GM23338 (cell line): ENCODE measurements at regions not wholly inside any gene's neighbourhood (a gene's known extent, or its start where the extent isn't known, plus 50 kb on each side); places are given as distances from the start of the nearest gene placed in this dataset.

Source experiments
- ATAC-seq: fragments of 200-7000 bp; cut with Tn5 transposase; 3 replicates; pipeline ENCODE4 v1.9.1; 2020
- DNase-seq: peaks from one replicate; pipeline ENCODE4 v3.0.0-alpha.2; 2015; ENCODE audit warnings: low spot score
- H2AFZ ChIP-seq: fragments of 200-600 bp; sonication (generic); 2 replicates; pipeline ENCODE4 v1.8.0; 2016; ENCODE audit warnings: antibody characterized with exemption, mild to moderate bottlenecking, moderate library complexity
- H3F3A ChIP-seq: fragments of 200-600 bp; sonication (generic); replicated peaks from 2 replicates; pipeline ENCODE4 v1.8.0; 2017; ENCODE audit warnings: antibody characterized with exemption, mixed run types, low read depth
- H3K27ac ChIP-seq: fragments of 200-600 bp; sonication (generic); 2 replicates; pipeline ENCODE4 v1.6.1; 2016; ENCODE audit warnings: low read depth
- H3K27me3 ChIP-seq: fragments of 200-600 bp; sonication (generic); 2 replicates; pipeline ENCODE4 v1.8.0; 2016; ENCODE audit warnings: mild to moderate bottlenecking, mixed run types, moderate library complexity; ENCODE audit not compliant: insufficient read depth
- H3K36me3 ChIP-seq: fragments of 200-600 bp; sonication (generic); 2 replicates; pipeline ENCODE4 v1.8.0; 2016; ENCODE audit warnings: mild to moderate bottlenecking; ENCODE audit not compliant: insufficient read depth
- H3K4me1 ChIP-seq: fragments of 200-600 bp; sonication (generic); 2 replicates; pipeline ENCODE4 v1.8.0; 2016; ENCODE audit warnings: mild to moderate bottlenecking, moderate library complexity; ENCODE audit not compliant: insufficient read depth
- H3K4me2 ChIP-seq: fragments of 200-600 bp; sonication (generic); 2 replicates; pipeline ENCODE4 v1.7.1; 2017; ENCODE audit warnings: mixed run types
- H3K4me3 ChIP-seq: fragments of 200-600 bp; sonication (generic); 2 replicates; pipeline ENCODE4 v1.6.1; 2016; ENCODE audit warnings: mixed run types
- H3K79me2 ChIP-seq: fragments of 200-600 bp; sonication (generic); replicated peaks from 2 replicates; pipeline ENCODE4 v1.8.0; 2017; ENCODE audit warnings: mild to moderate bottlenecking; ENCODE audit not compliant: insufficient read depth
- H3K9me2 ChIP-seq: fragments of 200-600 bp; sonication (generic); 2 replicates; pipeline ENCODE4 v1.8.0; 2017; ENCODE audit not compliant: insufficient read depth
- H4K20me1 ChIP-seq: fragments of 200-600 bp; sonication (generic); replicated peaks from 2 replicates; pipeline ENCODE4 v1.8.0; 2017; ENCODE audit warnings: mild to moderate bottlenecking; ENCODE audit not compliant: insufficient read depth
- H3K27ac Mint-ChIP-seq: 2 replicates; pipeline ENCODE4 v1.8.0; 2020; ENCODE audit warnings: inconsistent platforms, mild to moderate bottlenecking, moderate library complexity, mixed read lengths
- H3K27me3 Mint-ChIP-seq: 3 replicates; pipeline ENCODE4 v1.8.0; 2022; ENCODE audit warnings: low read depth, mild to moderate bottlenecking, moderate library complexity, mixed read lengths, inconsistent platforms; ENCODE audit not compliant: insufficient read depth, poor library complexity
- H3K36me3 Mint-ChIP-seq: 3 replicates; pipeline ENCODE4 v1.8.0; 2021; ENCODE audit warnings: low read depth, mild to moderate bottlenecking, inconsistent platforms, moderate library complexity, mixed read lengths
- H3K4me1 Mint-ChIP-seq: 3 replicates; pipeline ENCODE4 v1.8.0; 2020; ENCODE audit warnings: mild to moderate bottlenecking, inconsistent platforms, mixed read lengths
- H3K4me3 Mint-ChIP-seq: 3 replicates; pipeline ENCODE4 v1.8.0; 2021; ENCODE audit warnings: moderate library complexity, mild to moderate bottlenecking, inconsistent platforms, mixed read lengths
- H3K9me3 Mint-ChIP-seq: 3 replicates; pipeline ENCODE4 v1.8.0; 2020; ENCODE audit warnings: moderate library complexity, mild to moderate bottlenecking, inconsistent platforms, mixed read lengths
- CREB1 ChIP-seq: fragments of 250-450 bp; sonication (Bioruptor Pico); IDR thresholded peaks from 2 replicates; pipeline ENCODE4 v1.5.0; 2020; ENCODE audit warnings: low read depth, mild to moderate bottlenecking, moderate library complexity
- CTCF ChIP-seq, 2 experiments: fragments of 200-600 bp in 1 of 2; sonication (generic) in 1 of 2; conservative IDR thresholded peaks; 2 replicates each; pipeline versions ENCODE4 v1.5.1 to v1.6.1; 2016 to 2017; ENCODE audit warnings: antibody characterized with exemption in 2 of 2, low read depth in 2 of 2, mild to moderate bottlenecking in 2 of 2, moderate library complexity in 1 of 2
- EZH2 ChIP-seq: fragments of 200-600 bp; sonication (generic); IDR thresholded peaks from one replicate; pipeline ENCODE4 v1.8.0; 2017; ENCODE audit warnings: antibody characterized with exemption, mild to moderate bottlenecking, low read depth; ENCODE audit not compliant: unreplicated experiment
- EZH2phosphoT487 ChIP-seq: fragments of 200-600 bp; sonication (generic); IDR thresholded peaks from one replicate; pipeline ENCODE4 v1.8.1; 2018; ENCODE audit warnings: antibody characterized with exemption; ENCODE audit not compliant: unreplicated experiment
- JUNB ChIP-seq: IDR thresholded peaks from one replicate; pipeline ENCODE4 v1.6.1; 2016; ENCODE audit warnings: antibody characterized with exemption; ENCODE audit not compliant: unreplicated experiment
- NANOG ChIP-seq: IDR thresholded peaks from 2 replicates; pipeline ENCODE4 v1.6.1; 2016; ENCODE audit warnings: antibody characterized with exemption, borderline replicate concordance
- POLR2AphosphoS5 ChIP-seq: IDR thresholded peaks from 2 replicates; pipeline ENCODE4 v1.6.1; 2016; ENCODE audit warnings: antibody characterized with exemption, low read depth
- REST ChIP-seq: IDR thresholded peaks from one replicate; pipeline ENCODE4 v1.6.1; 2018; ENCODE audit warnings: antibody characterized with exemption; ENCODE audit not compliant: unreplicated experiment
- STAT1 ChIP-seq: IDR thresholded peaks from one replicate; pipeline ENCODE4 v1.6.1; 2016; ENCODE audit warnings: antibody characterized with exemption; ENCODE audit not compliant: unreplicated experiment
- ZNF114 ChIP-seq: fragments of 250-450 bp; sonication (Bioruptor Pico); IDR thresholded peaks from 2 replicates; pipeline ENCODE4 v1.5.0; 2020; ENCODE audit warnings: mild to moderate bottlenecking, moderate library complexity
- ZNF331 ChIP-seq: fragments of 250-450 bp; sonication (Bioruptor Pico); IDR thresholded peaks from 2 replicates; pipeline ENCODE4 v1.5.0; 2020; ENCODE audit warnings: low read depth, mild to moderate bottlenecking, moderate library complexity
- TF ChIP-seq, protein P1 (sequence below): IDR thresholded peaks from 2 replicates; pipeline ENCODE4 v1.6.1; 2016; ENCODE audit warnings: antibody characterized with exemption

DNA sequence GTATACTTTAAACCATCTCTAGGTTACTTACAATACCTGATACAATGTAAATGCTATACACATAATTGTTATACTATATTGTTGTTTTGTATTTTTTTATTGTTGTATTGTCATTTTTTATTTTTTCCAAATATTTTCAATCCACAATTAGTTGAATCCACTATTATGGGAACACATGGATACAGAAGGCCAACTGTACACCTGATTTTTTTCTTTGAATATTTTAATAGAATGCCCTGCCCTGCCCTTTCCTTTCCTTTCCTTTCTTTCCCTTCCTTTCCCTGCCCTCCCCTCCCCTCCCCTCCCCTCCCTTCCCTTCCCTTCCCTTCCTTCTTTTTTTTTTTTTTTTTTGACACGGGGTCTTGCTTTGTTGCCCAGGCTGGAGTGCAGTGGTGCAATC lies 120.2 kb downstream of the SLC4A3 start:
- H3K9me2 ChIP-seq: peaks cover 5% of the 10 kb centered on the region; the same call in 1 of the 2 replicates
- H2AFZ ChIP-seq: no peak overlapping the region
- Mint-ChIP-seq H3K4me3 (no peak overlapping the region), H3K9me3 (peaks cover 24% of the 10 kb centered on the region), H3K36me3 (peaks cover 10% of the 10 kb centered on the region; the same call in 2 of the 3 replicates), H3K4me1 (peaks cover 5% of the 10 kb centered on the region; the same call in 2 of the 3 replicates), H3K27ac (no peak overlapping the region), H3K27me3 (peaks cover 2% of the 10 kb centered on the region)
- no peak for TF ChIP-seq ZNF114 (CRISPR knock-in tag)
- no peak for TF ChIP-seq CTCF (conservative IDR thresholded peaks at IDR 0.05; ENCODE audit: low read depth in 2 of 2)
- TF ChIP-seq, protein P1, sequence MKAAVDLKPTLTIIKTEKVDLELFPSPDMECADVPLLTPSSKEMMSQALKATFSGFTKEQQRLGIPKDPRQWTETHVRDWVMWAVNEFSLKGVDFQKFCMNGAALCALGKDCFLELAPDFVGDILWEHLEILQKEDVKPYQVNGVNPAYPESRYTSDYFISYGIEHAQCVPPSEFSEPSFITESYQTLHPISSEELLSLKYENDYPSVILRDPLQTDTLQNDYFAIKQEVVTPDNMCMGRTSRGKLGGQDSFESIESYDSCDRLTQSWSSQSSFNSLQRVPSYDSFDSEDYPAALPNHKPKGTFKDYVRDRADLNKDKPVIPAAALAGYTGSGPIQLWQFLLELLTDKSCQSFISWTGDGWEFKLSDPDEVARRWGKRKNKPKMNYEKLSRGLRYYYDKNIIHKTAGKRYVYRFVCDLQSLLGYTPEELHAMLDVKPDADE: no peak
- no peak for TF ChIP-seq POLR2AphosphoS5
- TF ChIP-seq EZH2: no peak
- TF ChIP-seq CREB1 (CRISPR knock-in tag): no peak
- TF ChIP-seq ZNF331 (CRISPR knock-in tag): no peak
- H4K20me1 ChIP-seq: no peaks in the 10 kb centered on the region
- no peak for DNase-seq
- no peak overlapping the region for H3K4me3 ChIP-seq
- H3K27ac ChIP-seq: no peak overlapping the region
- no peaks in the 10 kb centered on the region for H3K79me2 ChIP-seq
- no peaks in the 10 kb centered on the region for H3K4me1 ChIP-seq
- H3K36me3 ChIP-seq: 0 out of 2 replicates have a peak, but pooled peaks cover 5% of the 10 kb centered on the region
- no peak overlapping the region for H3K4me2 ChIP-seq
- H3K27me3 ChIP-seq: no peaks in the 10 kb centered on the region
- no peak for ATAC-seq
- H3F3A ChIP-seq: no peaks in the 10 kb centered on the region

GRCh38 chr2:219748671-219749570 lies 121.5 kb downstream of the SLC4A3 start:
- no peaks in the 10 kb centered on the region for H3K27me3 ChIP-seq
- Mint-ChIP-seq H3K4me3 (no peak overlapping the region), H3K36me3 (peaks cover 10% of the 10 kb centered on the region; the same call in 2 of the 3 replicates), H3K27ac (no peak overlapping the region), H3K27me3 (peaks cover 2% of the 10 kb centered on the region), H3K4me1 (peaks cover 5% of the 10 kb centered on the region; the same call in 2 of the 3 replicates), H3K9me3 (peaks cover 27% of the 10 kb centered on the region)
- DNase-seq: no peak
- no peaks in the 10 kb centered on the region for H3F3A ChIP-seq
- H3K4me2 ChIP-seq: no peak overlapping the region
- H2AFZ ChIP-seq: no peak overlapping the region
- H3K4me1 ChIP-seq: no peaks in the 10 kb centered on the region
- no peak overlapping the region for H3K27ac ChIP-seq
- no peak for ATAC-seq
- no peak overlapping the region for H3K4me3 ChIP-seq
- no peaks in the 10 kb centered on the region for H4K20me1 ChIP-seq
- 0 out of 2 replicates have a peak, but pooled peaks cover 9% of the 10 kb centered on the region for H3K36me3 ChIP-seq
- no peaks in the 10 kb centered on the region for H3K79me2 ChIP-seq
- H3K9me2 ChIP-seq: peaks cover 7% of the 10 kb centered on the region; the same call in 1 of the 2 replicates
- no peak for TF ChIP-seq CTCF (conservative IDR thresholded peaks at IDR 0.05; ENCODE audit: low read depth in 2 of 2)
- no peak for TF ChIP-seq EZH2phosphoT487
- TF ChIP-seq REST: no peak
- TF ChIP-seq POLR2AphosphoS5: no peak
- no peak for TF ChIP-seq JUNB
- TF ChIP-seq, protein P1: no peak
- TF ChIP-seq NANOG: no peak
- no peak for TF ChIP-seq EZH2
- TF ChIP-seq CREB1 (CRISPR knock-in tag): no peak
- TF ChIP-seq ZNF114 (CRISPR knock-in tag): no peak
- no peak for TF ChIP-seq ZNF331 (CRISPR knock-in tag)
- TF ChIP-seq STAT1: no peak
